Globus pallidus (tissue), 1 donor: ENCODE measurements at regions not wholly inside any gene's neighbourhood (a gene's known extent, or its start where the extent isn't known, plus 50 kb on each side); places are given as distances from the start of the nearest gene placed in this dataset.

Experiments used
- DNase-seq: peaks from one replicate; pipeline ENCODE4 v3.0.0-alpha.2; 2015; ENCODE audit warnings: low spot score

DNA sequence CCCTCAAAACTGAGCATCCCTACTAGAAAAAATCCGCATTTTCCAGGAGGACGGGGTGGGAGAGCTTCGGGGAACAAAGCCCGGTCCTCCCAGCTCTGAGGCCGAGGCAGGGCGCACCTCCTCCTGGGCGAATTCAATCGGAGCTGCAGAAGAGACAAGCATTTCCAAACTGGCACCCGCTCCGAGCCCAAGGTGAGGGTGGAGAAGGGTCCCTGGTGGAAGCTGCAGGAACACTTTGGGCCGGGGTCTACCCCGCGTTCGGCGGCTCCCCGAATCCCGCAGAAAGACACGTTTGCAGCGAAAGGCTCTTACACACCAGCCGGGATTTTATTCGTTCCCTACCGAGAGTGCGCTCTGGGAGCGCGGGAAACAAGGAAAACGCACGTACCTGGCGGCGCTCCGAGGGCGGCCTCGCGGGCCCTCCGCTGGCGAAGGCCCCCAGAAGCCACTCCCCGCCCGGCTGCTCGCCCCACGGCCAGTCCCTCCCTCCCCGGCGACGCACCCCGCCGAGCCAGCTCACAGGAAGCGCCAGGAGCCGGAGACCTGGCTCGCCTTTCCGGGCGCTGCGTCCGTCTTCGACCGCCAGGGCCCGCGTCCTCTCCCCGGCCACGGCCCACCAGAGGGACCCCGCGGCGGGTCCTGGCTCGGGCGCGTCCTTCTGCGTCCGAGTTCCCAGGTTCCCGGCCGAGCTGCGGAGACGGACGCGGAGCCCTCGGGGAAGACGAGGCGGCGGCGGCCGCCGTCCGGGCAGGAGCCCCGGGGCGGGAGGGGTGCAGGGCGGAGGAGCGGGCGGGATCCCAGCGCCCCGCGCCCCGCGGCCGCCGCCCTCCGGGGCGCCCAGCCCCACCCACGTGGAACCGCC, 49.8 kb upstream of the BAHCC1 start:
- peak; percentile 61 for DNase-seq
